ENCODE measurements at regions not wholly inside any gene's neighbourhood (a gene's known extent, or its start where the extent isn't known, plus 50 kb on each side); places are given as distances from the start of the nearest gene placed in this dataset.
A peak's percentile ranks its signal among the peaks of the same experiment; 100 is the strongest.
"Not testable (repeated sequence)": the region's sequence is repeated elsewhere in the genome, so short reads cannot be mapped to it uniquely, and the experiment has no call there.

- H3K79me2 ChIP-seq (ENCODE audit: control insufficient read depth, low read length); H3F3A ChIP-seq (ENCODE audit: control insufficient read depth, insufficient read depth); H3K27me3 ChIP-seq (ENCODE audit: control insufficient read depth, low read length); H3K4me3 ChIP-seq (ENCODE audit: low read length); H3K9me2 ChIP-seq (replicated peaks; ENCODE audit: control insufficient read depth, low read length); H3K36me3 ChIP-seq (ENCODE audit: control insufficient read depth, low read length); H3K4me2 ChIP-seq (ENCODE audit: low read length); H3K27ac ChIP-seq (ENCODE audit: low read depth, low read length); H3K9me3 ChIP-seq (ENCODE audit: control insufficient read depth, insufficient read depth, low read length); H3K4me1 ChIP-seq (ENCODE audit: control insufficient read depth, low read length); H4K20me1 ChIP-seq (ENCODE audit: control insufficient read depth, insufficient read depth, low read depth, low read length): not testable (repeated sequence)
Observed at GRCh38 chr2:111445191-111445929, 324.6 kb downstream of the BCL2L11 start.

GRCh38 chr2:111445941-111446340, 325.2 kb downstream of the BCL2L11 start:
- not testable (repeated sequence) for H3K27me3 ChIP-seq (ENCODE audit: control insufficient read depth, low read length); H3K27ac ChIP-seq (ENCODE audit: low read depth, low read length); H3K36me3 ChIP-seq (ENCODE audit: control insufficient read depth, low read length); H3K4me3 ChIP-seq (ENCODE audit: low read length); H3K4me1 ChIP-seq (ENCODE audit: control insufficient read depth, low read length); H3K9me2 ChIP-seq (replicated peaks; ENCODE audit: control insufficient read depth, low read length); H3F3A ChIP-seq (ENCODE audit: control insufficient read depth, insufficient read depth); H4K20me1 ChIP-seq (ENCODE audit: control insufficient read depth, insufficient read depth, low read depth, low read length); H3K4me2 ChIP-seq (ENCODE audit: low read length); H3K79me2 ChIP-seq (ENCODE audit: control insufficient read depth, low read length); H3K9me3 ChIP-seq (ENCODE audit: control insufficient read depth, insufficient read depth, low read length)

GRCh38 chr2:111447482-111447881, 326.8 kb downstream of the BCL2L11 start:
- not testable (repeated sequence) for H3K36me3 ChIP-seq (ENCODE audit: control insufficient read depth, low read length); H3K27ac ChIP-seq (ENCODE audit: low read depth, low read length); H4K20me1 ChIP-seq (ENCODE audit: control insufficient read depth, insufficient read depth, low read depth, low read length); H3K4me1 ChIP-seq (ENCODE audit: control insufficient read depth, low read length); H3F3A ChIP-seq (ENCODE audit: control insufficient read depth, insufficient read depth); H3K79me2 ChIP-seq (ENCODE audit: control insufficient read depth, low read length); H3K9me2 ChIP-seq (replicated peaks; ENCODE audit: control insufficient read depth, low read length); H3K4me2 ChIP-seq (ENCODE audit: low read length); H3K9me3 ChIP-seq (ENCODE audit: control insufficient read depth, insufficient read depth, low read length); H3K27me3 ChIP-seq (ENCODE audit: control insufficient read depth, low read length); H3K4me3 ChIP-seq (ENCODE audit: low read length)

GRCh38 chr2:111448796-111449195, 328.1 kb downstream of the BCL2L11 start:
- not testable (repeated sequence) for H4K20me1 ChIP-seq (ENCODE audit: control insufficient read depth, insufficient read depth, low read depth, low read length); H3F3A ChIP-seq (ENCODE audit: control insufficient read depth, insufficient read depth); H3K36me3 ChIP-seq (ENCODE audit: control insufficient read depth, low read length); H3K9me3 ChIP-seq (ENCODE audit: control insufficient read depth, insufficient read depth, low read length); H3K27ac ChIP-seq (ENCODE audit: low read depth, low read length); H3K79me2 ChIP-seq (ENCODE audit: control insufficient read depth, low read length); H3K27me3 ChIP-seq (ENCODE audit: control insufficient read depth, low read length); H3K9me2 ChIP-seq (replicated peaks; ENCODE audit: control insufficient read depth, low read length); H3K4me3 ChIP-seq (ENCODE audit: low read length); H3K4me2 ChIP-seq (ENCODE audit: low read length)
- peaks cover 17% of the 10 kb centered on the region for H3K4me1 ChIP-seq (ENCODE audit: control insufficient read depth, low read length)

DNA sequence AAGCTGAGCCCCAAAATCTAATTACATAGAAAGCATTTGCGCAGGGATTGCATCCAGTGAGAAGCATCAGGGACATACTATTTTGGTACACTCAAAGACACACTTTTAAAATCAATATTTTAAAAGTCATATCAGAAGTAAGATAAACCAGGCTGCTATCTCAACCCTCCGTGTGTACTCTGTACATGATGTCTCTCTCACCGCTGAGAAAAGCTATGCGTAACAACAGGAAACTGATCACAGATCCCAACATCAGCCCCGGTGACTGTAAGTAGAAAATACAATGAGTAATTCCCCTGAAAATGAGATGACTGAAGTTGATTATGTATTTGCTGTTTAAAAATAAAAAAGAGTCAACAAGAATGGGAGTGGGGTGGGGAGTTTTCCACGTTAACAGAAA, 329.8 kb downstream of the BCL2L11 start:
- H3K27me3 ChIP-seq (ENCODE audit: control insufficient read depth, low read length); H3K9me2 ChIP-seq (replicated peaks; ENCODE audit: control insufficient read depth, low read length); H3K27ac ChIP-seq (ENCODE audit: low read depth, low read length); H3K79me2 ChIP-seq (ENCODE audit: control insufficient read depth, low read length); H3K4me3 ChIP-seq (ENCODE audit: low read length); H4K20me1 ChIP-seq (ENCODE audit: control insufficient read depth, insufficient read depth, low read depth, low read length); H3K36me3 ChIP-seq (ENCODE audit: control insufficient read depth, low read length); H3K9me3 ChIP-seq (ENCODE audit: control insufficient read depth, insufficient read depth, low read length); H3F3A ChIP-seq (ENCODE audit: control insufficient read depth, insufficient read depth); H3K4me2 ChIP-seq (ENCODE audit: low read length): not testable (repeated sequence)
- peaks cover 17% of the 10 kb centered on the region for H3K4me1 ChIP-seq (ENCODE audit: control insufficient read depth, low read length)

DNA sequence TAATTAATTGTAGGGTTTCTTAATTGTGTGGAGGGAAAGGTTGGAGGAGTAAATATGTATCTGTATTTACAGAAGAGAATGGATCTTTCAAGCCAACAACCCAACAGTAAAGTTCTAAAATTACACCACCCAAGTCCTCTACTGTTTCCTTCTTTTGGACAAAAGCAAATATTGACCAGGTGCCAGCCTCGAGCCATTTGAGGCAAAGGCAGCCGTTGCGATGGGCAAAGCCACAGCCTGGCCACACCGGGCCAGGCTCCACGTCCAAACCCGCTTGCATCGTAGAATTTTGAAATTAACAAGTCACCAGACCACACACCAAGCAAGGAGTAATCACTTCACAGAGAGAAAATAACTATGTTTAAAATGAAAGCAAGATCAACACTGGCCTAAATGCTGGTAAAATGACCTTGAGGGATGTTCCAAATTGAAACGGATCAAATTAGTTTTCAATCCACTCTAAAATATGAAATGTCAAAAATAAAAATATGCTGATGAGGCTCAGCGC, 331.0 kb downstream of the BCL2L11 start:
- Histone ChIP-seq H3K27ac (ENCODE audit: low read depth, low read length) (peak overlapping the region; percentile 67), H3K4me2 (ENCODE audit: low read length) (peak overlapping the region; percentile 71), H3K4me3 (ENCODE audit: low read length) (peak overlapping the region; percentile 63), H3K4me1 (ENCODE audit: control insufficient read depth, low read length) (peaks cover 17% of the 10 kb centered on the region)
- H4K20me1 ChIP-seq (ENCODE audit: control insufficient read depth, insufficient read depth, low read depth, low read length); H3K79me2 ChIP-seq (ENCODE audit: control insufficient read depth, low read length); H3F3A ChIP-seq (ENCODE audit: control insufficient read depth, insufficient read depth); H3K36me3 ChIP-seq (ENCODE audit: control insufficient read depth, low read length); H3K9me3 ChIP-seq (ENCODE audit: control insufficient read depth, insufficient read depth, low read length); H3K27me3 ChIP-seq (ENCODE audit: control insufficient read depth, low read length); H3K9me2 ChIP-seq (replicated peaks; ENCODE audit: control insufficient read depth, low read length): not testable (repeated sequence)

DNA sequence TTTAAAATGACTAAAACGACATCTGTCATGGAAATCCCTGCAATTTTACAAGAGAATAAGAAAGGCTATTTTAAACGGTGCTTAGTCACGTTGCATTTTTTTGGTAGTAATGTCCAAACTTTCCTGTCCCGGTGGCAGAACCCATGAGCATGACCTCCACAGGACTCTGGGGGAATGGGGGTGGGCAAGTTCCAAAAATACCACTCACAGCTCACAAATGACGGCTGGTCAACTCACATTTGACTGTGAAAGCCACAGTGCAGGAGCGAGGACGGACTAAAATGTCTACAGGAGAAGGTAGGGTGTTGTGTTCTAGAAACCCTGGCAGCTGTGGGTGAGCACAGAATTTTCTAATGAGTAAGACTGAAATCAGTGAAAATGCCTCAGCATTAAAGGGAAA, 331.5 kb downstream of the BCL2L11 start:
- H3K9me3 ChIP-seq (ENCODE audit: control insufficient read depth, insufficient read depth, low read length); H3K27me3 ChIP-seq (ENCODE audit: control insufficient read depth, low read length); H4K20me1 ChIP-seq (ENCODE audit: control insufficient read depth, insufficient read depth, low read depth, low read length); H3F3A ChIP-seq (ENCODE audit: control insufficient read depth, insufficient read depth); H3K79me2 ChIP-seq (ENCODE audit: control insufficient read depth, low read length); H3K9me2 ChIP-seq (replicated peaks; ENCODE audit: control insufficient read depth, low read length); H3K36me3 ChIP-seq (ENCODE audit: control insufficient read depth, low read length): not testable (repeated sequence)
- peak overlapping the region; percentile 67 for H3K27ac ChIP-seq (ENCODE audit: low read depth, low read length)
- H3K4me1 ChIP-seq (ENCODE audit: control insufficient read depth, low read length) = peaks cover 17% of the 10 kb centered on the region
- peak overlapping the region; percentile 71 for H3K4me2 ChIP-seq (ENCODE audit: low read length)
- peak overlapping the region; percentile 63 for H3K4me3 ChIP-seq (ENCODE audit: low read length)

DNA sequence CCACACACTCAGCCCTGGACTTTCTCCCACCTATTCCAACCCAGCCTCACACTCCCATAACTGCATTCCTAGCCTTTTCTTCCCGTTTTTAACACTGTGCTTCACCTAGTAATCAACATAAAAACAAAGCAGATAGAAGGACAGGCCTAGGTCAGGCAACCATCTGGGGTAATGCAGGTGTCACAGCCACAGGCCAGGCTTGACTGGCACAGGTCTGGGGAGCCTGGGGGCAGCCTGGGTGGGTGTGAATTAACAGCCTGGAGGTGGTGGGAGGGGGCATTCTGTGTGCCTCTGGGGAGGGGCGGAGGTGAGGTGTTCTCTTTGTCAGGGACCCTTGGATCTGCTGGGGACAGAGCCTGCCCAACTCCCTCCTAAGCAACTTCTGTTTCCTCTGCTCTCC, 332.6 kb downstream of the BCL2L11 start:
- not testable (repeated sequence) for H3K4me3 ChIP-seq (ENCODE audit: low read length); H3F3A ChIP-seq (ENCODE audit: control insufficient read depth, insufficient read depth); H3K9me3 ChIP-seq (ENCODE audit: control insufficient read depth, insufficient read depth, low read length); H3K36me3 ChIP-seq (ENCODE audit: control insufficient read depth, low read length); H3K4me2 ChIP-seq (ENCODE audit: low read length); H4K20me1 ChIP-seq (ENCODE audit: control insufficient read depth, insufficient read depth, low read depth, low read length); H3K79me2 ChIP-seq (ENCODE audit: control insufficient read depth, low read length); H3K9me2 ChIP-seq (replicated peaks; ENCODE audit: control insufficient read depth, low read length); H3K27me3 ChIP-seq (ENCODE audit: control insufficient read depth, low read length)
- Histone ChIP-seq H3K27ac (ENCODE audit: low read depth, low read length) (0 out of 2 replicates have a peak overlapping the region, but pooled peaks have one; percentile 26), H3K4me1 (ENCODE audit: control insufficient read depth, low read length) (peaks cover 17% of the 10 kb centered on the region)

Data from DOHH2 (cell line).